RWPE1 (cell line): ENCODE measurements at regions not wholly inside any gene's neighbourhood (a gene's known extent, or its start where the extent isn't known, plus 50 kb on each side); places are given as distances from the start of the nearest gene placed in this dataset.
A peak's percentile ranks its signal among the peaks of the same experiment; 100 is the strongest.

ENCODE experiments used
- CTCF ChIA-PET: fragments of 350-600 bp; sonication (Branson Sonifier 250); formaldehyde crosslinking; extraction: SDS; loops from one replicate; lab custom pipeline; 2021; lab: Yijun Ruan, JAX
- POLR2A ChIA-PET: fragments of 400-600 bp; formaldehyde crosslinking; extraction: SDS; loops from one replicate; lab custom pipeline; 2020; ENCODE audit warnings: antibody characterized with exemption; ENCODE audit not compliant: low non-redundant PET; lab: Yijun Ruan, JAX
- DNase-seq: peaks from one replicate; pipeline ENCODE4 v3.0.0; 2012; ENCODE audit warnings: low spot score
- H3K27ac ChIP-seq: fragments of 450-650 bp; 2 replicates; pipeline ENCODE4 v1.5.1; 2017
- TF ChIP-seq, protein P1 (sequence below): fragments of 450-650 bp; conservative IDR thresholded peaks from 2 replicates; pipeline ENCODE4 v1.5.1; 2017; ENCODE audit warnings: low read depth, mild to moderate bottlenecking

DNA sequence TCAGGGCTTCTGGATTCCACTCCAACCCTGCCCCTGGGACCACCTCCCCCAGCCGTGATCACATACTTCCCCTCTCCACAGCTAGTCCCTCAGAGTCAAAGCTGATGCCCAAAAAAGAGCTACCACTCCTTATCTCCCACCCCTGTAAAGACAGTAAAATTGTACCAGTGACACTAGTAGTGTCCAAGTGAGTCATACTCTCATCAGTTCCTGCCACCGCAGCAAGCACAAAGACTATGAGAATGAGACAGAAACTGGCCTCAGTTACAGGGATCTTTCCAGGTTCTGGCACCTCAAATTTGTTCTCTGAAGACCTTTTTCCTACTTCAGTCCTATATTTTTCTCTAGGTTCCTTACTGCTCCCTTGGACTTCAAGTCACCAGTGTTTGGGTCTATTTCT, 144.2 kb downstream of the SPRY2 start:
- TF ChIP-seq, protein P1, sequence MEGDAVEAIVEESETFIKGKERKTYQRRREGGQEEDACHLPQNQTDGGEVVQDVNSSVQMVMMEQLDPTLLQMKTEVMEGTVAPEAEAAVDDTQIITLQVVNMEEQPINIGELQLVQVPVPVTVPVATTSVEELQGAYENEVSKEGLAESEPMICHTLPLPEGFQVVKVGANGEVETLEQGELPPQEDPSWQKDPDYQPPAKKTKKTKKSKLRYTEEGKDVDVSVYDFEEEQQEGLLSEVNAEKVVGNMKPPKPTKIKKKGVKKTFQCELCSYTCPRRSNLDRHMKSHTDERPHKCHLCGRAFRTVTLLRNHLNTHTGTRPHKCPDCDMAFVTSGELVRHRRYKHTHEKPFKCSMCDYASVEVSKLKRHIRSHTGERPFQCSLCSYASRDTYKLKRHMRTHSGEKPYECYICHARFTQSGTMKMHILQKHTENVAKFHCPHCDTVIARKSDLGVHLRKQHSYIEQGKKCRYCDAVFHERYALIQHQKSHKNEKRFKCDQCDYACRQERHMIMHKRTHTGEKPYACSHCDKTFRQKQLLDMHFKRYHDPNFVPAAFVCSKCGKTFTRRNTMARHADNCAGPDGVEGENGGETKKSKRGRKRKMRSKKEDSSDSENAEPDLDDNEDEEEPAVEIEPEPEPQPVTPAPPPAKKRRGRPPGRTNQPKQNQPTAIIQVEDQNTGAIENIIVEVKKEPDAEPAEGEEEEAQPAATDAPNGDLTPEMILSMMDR: no peak
- ChIA-PET POLR2A (no interaction called here), CTCF (interaction anchor here (0.6 kb wide), 1 partner anchor 599 kb away, joined by 3 read pairs; no protein-coding TSS in a partner anchor)
- no peak for DNase-seq
- no peak overlapping the region for H3K27ac ChIP-seq

DNA sequence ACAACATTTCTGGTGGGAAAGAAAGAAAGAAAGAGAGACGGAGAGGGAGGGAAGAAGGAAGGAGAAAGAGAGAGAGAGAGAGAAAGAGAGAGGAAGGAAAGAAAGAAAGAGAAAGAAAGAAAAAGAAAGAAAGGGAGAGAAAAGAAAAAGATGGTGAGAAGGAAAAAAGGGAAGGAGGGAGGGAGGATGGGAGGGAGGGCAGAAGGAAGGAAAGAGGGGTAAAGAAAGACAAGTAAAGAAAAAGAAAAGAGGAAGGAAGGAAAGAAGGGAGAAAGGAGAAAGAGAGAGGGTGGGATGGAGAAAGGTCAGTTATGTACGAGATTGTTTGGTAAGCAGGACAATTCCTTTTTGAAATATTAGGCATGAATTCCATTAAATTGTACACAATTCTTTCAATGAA, 145.3 kb downstream of the SPRY2 start:
- ChIA-PET CTCF (interaction anchor here (0.6 kb wide), 2 partner anchors 282 to 502 kb away, joined by 3 to 4 read pairs; no protein-coding TSS in a partner anchor), POLR2A (no interaction called here)
- TF ChIP-seq, protein P1: no peak
- no peak for DNase-seq
- no peak overlapping the region for H3K27ac ChIP-seq

DNA sequence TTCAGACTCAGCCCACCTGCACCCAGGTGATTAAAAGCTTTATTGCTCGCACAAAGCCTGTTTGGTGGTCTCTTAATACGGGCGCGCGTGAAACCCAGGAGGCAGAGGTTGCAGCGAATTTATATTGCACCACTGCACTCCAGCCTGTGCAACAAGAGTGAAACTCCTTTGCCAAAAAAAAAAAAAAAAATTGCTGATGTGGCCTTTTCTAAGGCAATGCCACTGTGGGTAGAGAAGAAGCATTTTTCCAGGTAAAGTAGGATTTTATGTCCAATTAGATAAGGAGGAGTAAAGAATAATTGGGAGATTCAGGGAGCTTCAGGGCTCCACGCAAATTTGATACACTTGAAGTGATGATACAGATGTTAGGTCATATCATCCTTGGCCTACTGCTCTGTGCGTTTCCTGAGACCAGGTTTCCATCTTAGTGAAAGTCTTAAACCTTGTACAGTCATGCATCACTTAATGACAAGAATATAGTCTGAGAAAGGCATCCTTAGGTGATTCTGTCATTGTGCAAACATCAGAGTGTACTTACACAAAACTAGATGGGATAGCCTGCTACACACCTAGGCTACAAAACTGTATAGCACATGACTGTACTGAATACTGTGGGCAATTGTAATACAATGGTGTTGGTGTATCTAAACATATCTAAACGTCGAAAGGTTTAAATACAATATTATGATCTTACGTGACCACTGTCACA, 150.9 kb downstream of the SPRY2 start:
- no peak for DNase-seq
- POLR2A ChIA-PET: no interaction called here
- CTCF ChIA-PET: no interaction called here
- TF ChIP-seq, protein P1: no peak
- H3K27ac ChIP-seq: no peak overlapping the region

DNA sequence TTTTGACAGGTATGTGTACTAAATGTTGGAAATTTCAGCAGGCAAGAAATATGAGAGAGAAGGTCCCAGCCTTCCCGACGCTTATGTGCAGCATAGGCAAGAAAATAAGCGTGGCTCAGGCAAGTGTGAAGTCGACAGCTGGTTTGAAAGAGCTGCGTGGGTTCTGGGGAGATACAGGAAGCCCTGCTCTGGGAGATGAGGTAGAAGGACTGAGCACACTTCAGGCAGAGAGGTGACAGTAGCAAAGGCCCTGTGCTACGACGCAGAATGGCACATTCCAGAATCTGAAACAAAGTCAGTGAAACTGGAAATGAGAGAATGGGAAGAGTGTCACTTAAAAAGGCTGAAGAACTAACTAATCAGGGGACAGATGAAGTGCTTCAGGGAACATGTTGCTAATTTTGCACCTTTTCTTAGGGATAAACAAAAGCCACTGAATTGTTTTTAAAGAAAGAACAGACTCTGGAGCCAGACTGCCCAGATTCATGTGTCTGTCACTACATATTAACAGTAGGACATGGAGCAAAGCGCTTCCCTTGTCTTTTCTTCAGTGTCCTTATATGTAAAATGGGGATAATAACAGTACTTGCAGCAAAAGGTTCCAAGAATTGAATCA, 160.1 kb downstream of the SPRY2 start:
- ChIA-PET POLR2A (no interaction called here), CTCF (interaction anchor here (0.7 kb wide), 1 partner anchor 94 kb away, joined by 3 read pairs; no protein-coding TSS in a partner anchor)
- DNase-seq: no peak
- H3K27ac ChIP-seq: no peak overlapping the region
- TF ChIP-seq, protein P1: no peak

DNA sequence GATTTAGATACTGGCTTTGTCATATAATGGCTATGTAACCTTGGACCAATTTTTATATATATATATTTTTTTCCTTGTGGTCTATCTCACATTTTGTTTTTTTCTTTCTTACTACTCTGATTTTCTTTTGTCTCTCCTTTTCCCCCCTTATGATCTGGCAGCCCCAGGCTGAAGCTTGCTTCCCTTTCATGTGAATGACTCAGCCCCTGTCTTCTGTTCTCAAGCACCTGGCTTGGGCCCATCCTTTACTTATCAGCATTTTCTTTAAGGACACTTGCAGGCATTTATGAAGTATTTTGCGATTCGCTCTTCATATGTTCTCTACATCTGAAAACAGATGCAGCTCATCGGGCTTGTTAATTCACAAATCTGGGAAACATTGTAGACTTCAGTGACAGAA, 163.6 kb downstream of the SPRY2 start:
- ChIA-PET POLR2A (no interaction called here), CTCF (interaction anchor here (0.6 kb wide), 1 partner anchor 171 kb away, joined by 3 read pairs; no protein-coding TSS in a partner anchor)
- DNase-seq: peak; percentile 31

DNA sequence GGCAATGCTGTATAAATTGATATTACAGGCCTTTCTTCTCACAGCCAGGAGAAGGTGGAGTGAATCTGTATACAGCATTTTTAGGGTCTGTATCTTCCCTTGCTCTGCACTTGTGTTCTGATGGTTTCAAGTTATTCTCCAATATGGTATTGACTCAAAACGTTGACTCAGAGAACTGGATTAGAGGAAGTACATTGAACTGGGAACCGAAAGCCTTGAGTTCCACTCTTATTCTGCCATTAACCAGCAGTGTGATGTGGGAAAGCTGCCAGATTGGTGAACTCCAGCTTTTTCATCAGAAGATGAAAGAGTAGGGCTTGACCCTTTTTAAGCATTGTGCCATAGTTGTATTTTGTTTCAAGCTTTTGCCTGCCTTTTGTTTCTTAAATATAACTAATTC, 167.7 kb downstream of the SPRY2 start:
- H3K27ac ChIP-seq: no peak overlapping the region
- DNase-seq: no peak
- TF ChIP-seq, protein P1: no peak
- POLR2A ChIA-PET: no interaction called here
- CTCF ChIA-PET: no interaction called here

More for the DNA sequence above, 163.6 kb downstream of the SPRY2 start:
- H3K27ac ChIP-seq: no peak overlapping the region
- TF ChIP-seq, protein P1: no peak
